ENCODE measurements at regions not wholly inside any gene's neighbourhood (a gene's known extent, or its start where the extent isn't known, plus 50 kb on each side); places are given as distances from the start of the nearest gene placed in this dataset.

- intact Hi-C loops (cut with DNase I) = no loop called here
- ATAC-seq (peak in 1 of 8 donors; percentile 20), DNase-seq (no peak)
- Histone ChIP-seq H3K4me3 (no peak overlapping the region), H3K4me1 (no peaks in the 10 kb centered on the region), H3K27me3 (no peaks in the 10 kb centered on the region), H3K27ac (no peak overlapping the region), H3K36me3 (no peaks in the 10 kb centered on the region), H3K9me3 (no peaks in the 10 kb centered on the region)
- 58 to 59% methylated on average over 1 of the region's 1 CpG for WGBS, 2 donors
- TF ChIP-seq, protein P1, sequence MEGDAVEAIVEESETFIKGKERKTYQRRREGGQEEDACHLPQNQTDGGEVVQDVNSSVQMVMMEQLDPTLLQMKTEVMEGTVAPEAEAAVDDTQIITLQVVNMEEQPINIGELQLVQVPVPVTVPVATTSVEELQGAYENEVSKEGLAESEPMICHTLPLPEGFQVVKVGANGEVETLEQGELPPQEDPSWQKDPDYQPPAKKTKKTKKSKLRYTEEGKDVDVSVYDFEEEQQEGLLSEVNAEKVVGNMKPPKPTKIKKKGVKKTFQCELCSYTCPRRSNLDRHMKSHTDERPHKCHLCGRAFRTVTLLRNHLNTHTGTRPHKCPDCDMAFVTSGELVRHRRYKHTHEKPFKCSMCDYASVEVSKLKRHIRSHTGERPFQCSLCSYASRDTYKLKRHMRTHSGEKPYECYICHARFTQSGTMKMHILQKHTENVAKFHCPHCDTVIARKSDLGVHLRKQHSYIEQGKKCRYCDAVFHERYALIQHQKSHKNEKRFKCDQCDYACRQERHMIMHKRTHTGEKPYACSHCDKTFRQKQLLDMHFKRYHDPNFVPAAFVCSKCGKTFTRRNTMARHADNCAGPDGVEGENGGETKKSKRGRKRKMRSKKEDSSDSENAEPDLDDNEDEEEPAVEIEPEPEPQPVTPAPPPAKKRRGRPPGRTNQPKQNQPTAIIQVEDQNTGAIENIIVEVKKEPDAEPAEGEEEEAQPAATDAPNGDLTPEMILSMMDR (IDR thresholded peaks at IDR 0.05) = no peak
Observed at GRCh38 chr3:99049164-99049563, 147.7 kb upstream of the DCBLD2 start.

GRCh38 chr3:99041747-99042146 lies 140.3 kb upstream of the DCBLD2 start:
- no peak for ATAC-seq
- intact Hi-C loops (cut with DNase I) = no loop called here
- TF ChIP-seq, protein P1 (IDR thresholded peaks at IDR 0.05) = no peak

DNA sequence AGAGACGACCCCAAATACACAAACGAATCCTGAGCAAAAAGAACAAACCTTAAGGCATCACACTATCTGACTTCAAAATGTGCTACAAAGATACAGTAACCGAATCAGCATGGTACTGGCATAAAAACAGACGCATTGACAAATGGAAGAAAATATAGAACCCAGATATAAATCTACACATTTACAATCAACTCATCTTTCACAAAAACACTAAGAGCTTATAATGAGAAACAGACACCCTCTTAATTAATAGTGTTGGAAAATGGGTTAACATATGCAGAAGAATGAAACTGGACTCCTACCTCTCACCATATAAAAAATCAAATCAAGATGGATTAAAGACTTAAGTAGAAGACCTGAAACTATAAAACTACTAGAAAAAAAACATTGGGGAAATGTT lies 130.3 kb upstream of the DCBLD2 start:
- H3K4me3 ChIP-seq = no peak overlapping the region
- 85 to 87% methylated on average over 4 of the region's 4 CpGs for WGBS, 2 donors
- DNase-seq = no peak
- H3K9me3 ChIP-seq = peaks cover 0 to 27% (median 2%) of the 10 kb centered on the region in 11 donors
- intact Hi-C loops (cut with DNase I) = no loop called here
- no peaks in the 10 kb centered on the region for H3K4me1 ChIP-seq
- H3K36me3 ChIP-seq = no peaks in the 10 kb centered on the region
- TF ChIP-seq, protein P1 (IDR thresholded peaks at IDR 0.05) = no peak
- no peak overlapping the region for H3K27ac ChIP-seq
- no peaks in the 10 kb centered on the region for H3K27me3 ChIP-seq
- no peak for ATAC-seq

More at GRCh38 chr3:99041747-99042146, 140.3 kb upstream of the DCBLD2 start:
- DNase-seq = no peak
- WGBS, 2 donors = 79 to 85% methylated on average over 2 of the region's 2 CpGs
- no peak overlapping the region for H3K27ac ChIP-seq
- H3K27me3 ChIP-seq = no peaks in the 10 kb centered on the region
- H3K4me1 ChIP-seq = no peaks in the 10 kb centered on the region
- H3K36me3 ChIP-seq = no peaks in the 10 kb centered on the region
- no peak overlapping the region for H3K4me3 ChIP-seq
- H3K9me3 ChIP-seq = peaks cover 0 to 8% (median 0%) of the 10 kb centered on the region in 11 donors

DNA sequence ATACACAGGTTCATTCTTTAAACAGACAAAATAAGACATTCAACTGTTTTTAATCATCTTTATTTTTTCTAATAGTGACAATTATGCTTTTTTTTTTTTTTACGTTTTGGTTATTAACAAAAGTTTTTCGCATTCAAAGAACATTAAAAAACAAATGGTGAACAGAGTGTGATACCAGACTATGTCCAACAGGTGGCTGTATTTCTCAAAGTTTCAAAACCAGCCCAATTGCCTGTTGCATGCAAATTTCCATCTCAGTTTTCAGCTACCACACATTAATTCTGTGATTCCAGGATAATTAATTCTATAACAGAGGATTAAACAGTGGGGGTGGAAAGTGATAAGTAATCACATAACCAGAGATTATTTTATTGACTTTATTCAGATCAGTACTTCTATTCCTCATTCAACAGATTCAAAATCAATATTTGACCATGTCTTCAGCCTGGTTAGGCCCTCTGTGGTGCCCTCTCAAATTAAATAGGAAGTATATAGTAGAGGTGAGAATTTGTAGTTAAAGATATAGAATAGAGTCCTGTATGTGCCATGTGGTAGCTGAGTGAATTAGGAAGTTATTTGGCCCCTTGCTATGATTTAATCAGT lies 122.2 kb upstream of the DCBLD2 start:
- Histone ChIP-seq H3K27me3 (no peaks in the 10 kb centered on the region), H3K4me3 (no peak overlapping the region), H3K4me1 (no peaks in the 10 kb centered on the region), H3K27ac (no peak overlapping the region), H3K36me3 (no peaks in the 10 kb centered on the region), H3K9me3 (peaks cover 0 to 18% (median 2%) of the 10 kb centered on the region in 11 donors)
- TF ChIP-seq, protein P1 (IDR thresholded peaks at IDR 0.05) = peak; percentile 29 to 77 (median 66)
- intact Hi-C loops (cut with DNase I) = loop anchor here in 9 of 10 donors (2.0 to 10.0 kb wide), 11 partner anchors 141 to 784 kb away; no protein-coding TSS in a partner anchor
- 26 to 41% methylated on average over 2 of the region's 2 CpGs for WGBS, 2 donors
- no peak for DNase-seq
- ATAC-seq = no peak

Data from heart right ventricle (tissue), 16 donors.